DMS153 (cell line): ENCODE measurements at regions not wholly inside any gene's neighbourhood (a gene's known extent, or its start where the extent isn't known, plus 50 kb on each side); places are given as distances from the start of the nearest gene placed in this dataset.
"Not testable (repeated sequence)": the region's sequence is repeated elsewhere in the genome, so short reads cannot be mapped to it uniquely, and the experiment has no call there.

ENCODE experiments used
- DNase-seq: peaks from one replicate; lab custom pipeline; 2025; lab: John Stamatoyannopoulos, UW

DNA sequence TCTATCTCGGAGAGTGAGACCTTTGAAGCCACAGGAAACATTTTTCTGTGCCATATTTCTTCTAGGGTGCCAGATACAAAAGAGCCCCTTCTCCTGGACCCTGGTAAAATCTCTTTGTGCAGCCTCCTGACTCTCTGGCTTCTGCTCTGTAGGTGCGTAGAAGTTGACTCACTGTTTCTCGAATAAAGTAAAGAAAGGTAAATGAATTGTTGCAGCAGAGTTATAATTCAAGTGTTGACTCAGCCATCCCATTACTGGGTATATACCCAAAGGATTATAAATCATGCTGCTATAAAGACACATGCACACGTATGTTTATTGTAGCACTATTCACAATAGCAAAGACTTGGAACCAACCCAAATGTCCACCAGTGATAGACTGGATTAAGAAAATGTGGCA is 371.0 kb downstream of the OSTF1 start:
- DNase-seq: not testable (repeated sequence)

DNA sequence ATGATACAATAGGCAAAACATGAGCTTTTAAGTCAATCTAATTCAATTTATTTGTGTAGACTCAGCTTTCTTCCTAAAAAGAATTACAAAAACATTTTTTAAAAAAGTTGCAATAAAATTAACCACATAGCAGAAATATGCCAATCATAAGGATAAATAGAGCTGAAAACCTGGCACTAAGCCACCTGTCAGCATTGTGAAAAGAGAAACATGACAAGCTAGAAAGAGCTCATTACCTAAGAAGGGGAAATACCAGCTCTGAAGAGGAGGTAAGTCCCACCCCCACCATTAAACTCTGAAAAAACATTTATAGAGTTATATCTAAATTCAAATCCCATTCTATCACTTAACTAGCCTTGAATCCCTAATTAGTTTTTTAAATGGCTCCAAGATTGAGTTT is 372.9 kb downstream of the OSTF1 start:
- DNase-seq: no peak

DNA sequence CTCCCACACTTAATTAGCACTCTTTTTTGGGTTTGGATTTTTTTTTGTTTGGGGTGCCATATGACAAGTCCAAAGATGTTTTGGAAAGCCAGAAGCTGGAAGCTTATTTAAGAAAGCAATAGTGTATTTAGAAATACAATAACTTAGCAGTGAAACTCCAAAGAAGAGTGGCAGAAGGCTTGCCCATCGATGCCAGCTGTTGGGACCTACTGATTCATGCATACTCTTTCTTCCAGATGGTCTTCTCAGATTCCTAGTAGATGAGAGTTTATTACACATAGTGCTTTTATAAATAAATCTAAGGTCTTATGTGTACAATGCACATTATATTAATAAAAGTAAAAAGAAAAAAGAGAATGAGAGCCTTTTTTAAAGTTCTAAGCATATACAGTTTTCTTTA is 374.6 kb downstream of the OSTF1 start:
- DNase-seq: no peak

DNA sequence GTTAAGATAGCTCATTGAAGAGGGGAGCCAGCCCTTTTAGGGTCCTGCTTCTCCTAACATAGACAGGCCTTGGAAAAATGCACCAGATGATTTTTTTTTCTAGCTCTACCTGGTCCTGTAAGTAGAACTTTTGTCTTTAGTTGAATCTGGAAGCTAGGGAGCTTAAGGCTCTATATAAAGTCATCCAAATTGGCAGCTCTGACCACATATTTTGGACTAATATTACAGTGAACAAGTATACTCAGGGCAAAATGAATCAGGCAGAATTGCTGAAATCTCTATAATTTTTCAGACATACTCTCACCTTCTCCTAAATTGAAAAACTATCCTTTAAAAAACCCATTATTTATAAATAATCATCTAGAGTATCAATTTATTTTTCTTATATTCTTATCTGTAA is 375.6 kb downstream of the OSTF1 start:
- DNase-seq: no peak

DNA sequence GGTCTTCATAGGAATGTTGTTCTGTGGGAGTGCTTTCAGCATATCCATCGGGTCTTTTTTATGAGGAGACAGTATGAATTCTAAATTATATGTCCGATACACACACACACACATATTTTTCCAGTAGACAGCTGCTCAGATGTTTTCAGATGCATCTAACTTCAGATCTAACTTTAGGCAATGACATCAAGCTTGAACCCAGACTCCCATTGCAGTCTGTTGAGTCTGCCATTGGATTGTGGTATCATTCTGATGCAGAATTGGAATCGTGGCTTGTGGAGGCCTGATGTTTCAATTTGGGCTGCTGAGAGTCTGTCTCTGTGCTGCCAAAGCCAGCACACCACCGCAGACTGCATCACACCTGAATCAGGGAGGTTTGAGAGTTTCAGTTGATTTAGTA is 376.4 kb downstream of the OSTF1 start:
- DNase-seq: no peak

DNA sequence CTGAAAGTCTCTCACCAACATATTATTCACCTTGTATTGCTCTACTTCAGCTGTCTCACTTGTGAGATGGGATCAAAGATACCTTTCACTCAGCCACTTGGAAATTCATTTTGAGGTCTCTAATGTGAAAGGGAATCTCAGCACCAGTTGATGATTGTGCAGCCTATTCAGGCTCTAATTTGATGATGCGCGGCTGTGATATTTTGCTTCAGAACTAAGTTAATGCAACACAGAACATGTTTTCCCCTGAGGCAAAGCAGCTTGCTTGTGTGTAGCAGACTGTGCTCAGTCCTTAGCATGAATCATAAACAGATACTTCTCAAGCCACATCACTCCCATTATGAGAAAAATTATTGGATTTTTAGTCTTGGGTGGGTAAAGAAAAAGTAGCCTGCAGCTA is 378.8 kb downstream of the OSTF1 start:
- no peak for DNase-seq

DNA sequence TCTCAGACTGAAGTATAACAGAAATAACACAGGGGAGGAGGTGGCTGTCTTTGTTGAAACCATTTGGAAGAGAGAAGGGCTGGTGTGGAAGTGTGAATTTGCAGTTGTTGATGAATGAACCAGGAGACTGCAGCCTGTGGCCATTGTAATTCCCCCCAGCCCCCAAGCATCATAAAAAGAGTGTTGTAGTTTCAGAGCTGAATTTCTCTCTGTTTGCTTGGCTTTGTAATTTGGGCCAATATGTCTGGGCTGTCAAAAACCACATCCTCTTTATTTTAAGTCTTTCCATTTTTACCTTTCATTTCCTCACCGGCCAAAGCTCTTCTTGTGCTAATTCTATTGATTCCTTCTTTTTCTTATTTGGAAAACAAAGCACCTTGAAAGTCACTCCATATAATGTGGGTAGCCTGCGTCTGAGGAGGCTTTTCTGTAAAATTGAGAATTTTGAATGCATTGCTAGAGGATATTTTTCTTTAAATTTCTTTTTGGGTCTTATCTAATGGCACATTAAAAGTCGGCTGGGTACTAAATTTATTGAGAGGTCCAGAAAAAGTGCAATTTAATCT is 383.3 kb downstream of the OSTF1 start:
- DNase-seq: no peak

DNA sequence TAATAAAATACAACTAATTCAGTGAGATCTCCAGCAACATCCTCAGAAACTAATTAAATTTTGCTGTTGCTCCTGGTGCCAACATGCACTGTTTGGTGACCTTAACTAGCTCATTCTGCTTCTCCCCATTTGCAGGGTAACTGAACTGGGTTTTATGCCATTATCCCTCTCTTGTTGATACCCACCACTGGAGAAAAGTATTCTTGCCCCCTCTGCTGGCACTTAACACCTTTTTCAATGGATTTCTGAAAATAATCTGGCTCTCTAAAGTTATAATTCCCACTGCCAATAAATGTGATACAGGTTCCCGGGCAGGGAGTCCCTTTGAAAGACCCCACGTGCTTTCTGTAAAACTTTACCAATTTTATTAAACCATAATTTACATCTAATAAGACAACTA is 394.3 kb downstream of the OSTF1 start:
- no peak for DNase-seq

DNA sequence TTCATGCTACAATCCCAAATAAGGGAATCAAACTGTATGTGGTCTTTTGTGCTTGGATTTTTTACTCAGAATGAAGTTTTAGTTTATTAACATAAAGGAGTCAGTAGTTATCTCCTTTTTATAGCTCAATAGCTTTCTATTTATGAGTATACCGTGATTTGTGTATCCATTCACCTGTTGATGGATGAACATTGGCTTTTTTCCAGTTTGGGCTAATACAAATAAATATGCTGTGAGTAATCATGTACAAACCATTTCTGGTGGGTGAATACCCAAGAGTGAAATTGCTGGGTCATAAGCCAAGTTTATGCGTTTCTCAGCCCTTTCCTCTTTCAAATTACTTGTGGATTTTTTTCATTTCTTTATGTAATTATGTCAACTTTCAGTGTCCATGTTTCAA is 395.3 kb downstream of the OSTF1 start:
- DNase-seq: no peak

DNA sequence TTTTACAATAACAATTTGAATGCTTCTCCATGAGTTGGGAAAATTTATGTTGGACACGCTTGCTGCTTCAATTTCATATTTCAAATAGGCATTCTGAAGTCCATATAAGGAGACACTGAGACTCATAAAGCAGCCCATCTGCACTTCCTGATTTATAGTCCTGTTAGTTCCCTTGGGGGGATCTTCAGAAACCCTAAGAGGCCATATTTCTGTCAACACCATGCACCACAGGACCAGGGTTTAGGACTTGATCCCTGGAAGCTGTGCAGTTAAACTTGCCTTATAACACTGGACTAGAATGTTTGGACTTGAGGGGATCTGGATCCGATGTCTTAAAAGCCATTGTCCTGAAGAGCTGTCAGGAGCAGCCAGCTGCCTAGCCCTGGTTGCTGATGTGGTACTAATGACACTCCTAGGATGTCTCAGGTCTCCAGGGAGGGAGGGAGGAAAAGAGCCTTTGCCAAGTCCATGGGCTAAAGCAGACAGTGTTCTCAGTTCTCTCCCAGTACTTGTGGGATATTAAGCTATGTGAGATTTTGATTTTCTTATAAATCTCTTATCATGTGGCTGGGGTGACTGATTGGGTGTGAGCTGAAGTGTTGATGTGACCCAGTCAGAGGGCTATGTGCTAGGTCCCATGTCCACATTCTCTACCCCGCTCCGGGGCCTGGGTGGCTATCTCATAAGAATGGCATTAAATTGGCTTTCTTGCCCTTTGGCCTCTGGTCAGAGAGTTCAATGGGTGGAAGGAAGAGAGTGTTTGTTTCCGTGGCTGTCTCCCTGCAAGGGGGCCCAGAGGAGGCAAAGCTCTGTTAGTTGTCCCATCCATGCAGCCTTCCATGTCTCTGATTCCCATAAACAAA is 399.8 kb downstream of the OSTF1 start:
- no peak for DNase-seq

DNA sequence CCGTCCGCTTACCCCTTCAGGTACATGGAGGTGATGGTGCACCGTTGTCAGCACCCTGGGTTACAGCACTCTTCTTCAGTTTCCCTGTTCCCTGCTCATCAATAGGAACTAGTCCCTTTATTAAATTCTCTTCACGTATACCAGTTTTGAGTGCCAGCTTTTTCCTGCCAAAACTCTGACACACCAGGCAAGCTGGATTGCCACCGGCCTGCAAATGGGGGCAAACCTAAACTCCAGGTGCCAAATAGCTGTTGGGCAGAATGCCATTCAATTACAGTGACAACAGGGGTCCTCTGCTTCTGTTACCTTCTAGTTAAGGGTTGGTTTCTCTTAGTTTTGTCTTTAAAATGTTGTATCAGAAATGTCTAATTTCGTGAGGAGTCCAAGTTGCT is 400.4 kb downstream of the OSTF1 start:
- DNase-seq: no peak

DNA sequence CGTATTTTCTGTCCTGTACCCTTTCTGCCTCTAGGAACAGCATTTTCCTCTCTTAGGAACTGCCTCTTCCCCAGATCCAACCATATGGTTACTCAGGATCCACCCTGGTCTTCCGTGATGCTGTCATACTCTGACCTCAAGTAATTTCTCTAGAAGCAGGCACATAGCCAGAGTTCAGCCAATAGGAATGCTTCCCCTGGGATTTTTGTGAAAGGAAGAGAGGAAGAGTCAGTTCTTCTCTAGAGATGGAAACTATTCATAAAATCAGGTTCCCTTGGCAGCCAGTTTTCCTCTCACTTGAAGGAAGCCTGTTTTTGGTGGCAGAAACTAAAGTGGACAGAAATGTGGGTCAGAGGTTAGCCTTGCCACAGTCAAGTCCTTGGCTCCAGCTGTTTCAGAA is 400.1 kb upstream of the PCSK5 start:
- DNase-seq: no peak

DNA sequence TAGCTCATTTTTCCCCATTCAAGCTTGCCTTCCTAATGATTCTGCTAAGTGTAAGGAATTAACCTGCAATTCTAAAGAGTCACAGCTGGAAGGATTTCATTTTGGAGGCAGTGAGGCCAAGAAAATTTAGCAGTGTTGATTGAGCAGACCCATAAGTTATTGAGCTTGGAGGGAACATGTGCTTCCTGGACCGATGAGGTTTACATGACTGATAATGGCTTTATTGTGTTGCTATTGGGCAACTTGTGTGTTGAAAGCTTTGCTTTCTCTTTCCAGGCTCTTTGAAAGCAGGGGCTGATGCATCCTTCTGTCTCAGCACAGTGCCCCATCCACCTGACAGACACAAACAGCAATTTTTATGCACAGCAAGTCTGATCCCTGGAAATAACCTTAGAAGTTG is 398.9 kb upstream of the PCSK5 start:
- no peak for DNase-seq

DNA sequence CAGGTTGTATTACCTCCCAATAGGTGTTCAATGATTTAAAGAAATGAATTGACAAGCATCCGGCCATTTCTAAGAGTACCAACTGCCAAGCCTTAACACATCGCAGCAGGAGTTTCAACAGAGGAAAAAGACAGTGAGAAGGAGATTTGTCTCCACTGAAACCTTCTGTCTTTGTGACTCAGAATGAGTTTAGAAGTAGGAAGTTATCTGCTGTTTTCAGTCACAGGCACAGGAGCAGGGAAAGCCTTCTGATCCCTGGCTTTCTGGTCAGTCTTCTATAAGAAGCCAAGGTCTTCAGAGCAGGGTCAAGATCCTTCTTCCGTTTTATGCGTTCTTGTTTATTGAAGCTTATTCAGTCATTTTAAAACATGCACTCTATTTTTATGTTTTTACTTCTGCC is 390.7 kb upstream of the PCSK5 start:
- DNase-seq: no peak

DNA sequence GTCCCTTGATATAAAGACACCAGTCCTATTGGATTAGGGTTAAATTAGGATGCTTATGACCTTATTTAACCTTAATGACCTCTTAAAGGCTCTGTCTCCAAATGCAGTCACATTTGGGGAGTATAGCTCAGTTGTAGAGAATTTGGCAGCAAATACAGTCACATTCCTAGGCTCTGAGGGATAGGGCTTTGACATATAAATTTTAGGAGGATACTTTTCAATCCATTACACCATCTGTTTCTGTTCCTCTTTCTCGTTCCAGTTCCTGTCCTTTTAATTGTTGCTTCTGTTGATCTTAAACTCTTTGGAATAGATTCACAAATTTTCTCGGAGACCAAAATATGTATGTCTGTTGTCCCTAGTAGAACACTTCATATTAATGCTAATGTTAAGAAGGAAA is 390.0 kb upstream of the PCSK5 start:
- DNase-seq: no peak

DNA sequence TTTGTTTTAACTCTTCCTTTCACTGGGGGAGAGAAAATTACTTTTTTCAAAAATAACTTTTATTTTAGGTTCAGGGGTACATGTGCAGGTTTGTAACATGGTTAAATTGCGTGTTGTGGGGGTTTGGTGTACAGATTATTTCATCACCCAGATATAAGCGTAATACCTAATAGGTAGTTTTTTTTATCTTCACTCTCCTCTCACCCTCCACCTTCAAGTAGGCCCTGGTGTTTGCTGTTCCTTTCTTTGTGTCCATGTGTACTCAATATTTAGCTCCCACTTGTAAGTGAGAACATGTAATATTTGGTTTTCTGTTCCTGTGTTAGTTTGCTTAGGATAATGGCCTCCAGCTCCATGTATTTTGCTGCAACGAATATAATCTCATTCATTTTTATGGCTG is 389.5 kb upstream of the PCSK5 start:
- not testable (repeated sequence) for DNase-seq

DNA sequence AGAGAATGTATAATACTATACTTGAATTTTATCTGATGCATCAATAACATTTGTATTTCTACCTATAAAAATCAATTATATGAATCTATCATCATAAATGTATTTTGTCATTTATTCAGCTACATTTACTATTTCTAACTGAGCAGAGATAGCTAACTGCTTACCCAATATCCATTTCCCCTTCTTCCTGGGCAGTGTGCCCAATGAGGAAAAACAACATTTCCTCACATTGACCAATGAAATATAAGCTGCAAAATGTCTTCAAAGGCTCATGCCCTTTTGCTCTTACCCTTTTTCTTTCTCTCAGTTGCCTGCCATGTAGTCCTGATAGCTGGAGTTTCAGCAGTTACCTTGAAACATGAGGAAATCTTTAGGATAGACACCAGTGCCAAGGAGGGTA is 385.8 kb upstream of the PCSK5 start:
- DNase-seq: no peak

DNA sequence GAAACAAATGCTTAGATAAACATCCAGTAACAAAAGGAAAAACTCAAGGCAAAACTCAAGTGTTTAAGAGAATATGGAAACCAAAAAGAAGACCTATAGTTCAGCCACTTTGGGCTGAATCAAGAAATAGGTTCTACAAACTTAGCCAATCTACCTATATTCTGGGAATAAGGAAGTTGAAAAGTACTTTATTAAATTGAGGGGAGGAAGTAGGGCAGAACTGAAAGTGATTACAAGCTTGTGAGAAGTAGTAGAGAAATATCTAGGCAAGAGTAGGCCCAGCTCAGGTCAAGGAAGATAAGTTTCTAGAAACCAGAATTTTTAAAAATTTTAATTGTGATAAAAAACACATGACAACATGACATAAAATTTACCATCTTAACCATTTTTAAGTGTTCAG is 384.8 kb upstream of the PCSK5 start:
- no peak for DNase-seq

DNA sequence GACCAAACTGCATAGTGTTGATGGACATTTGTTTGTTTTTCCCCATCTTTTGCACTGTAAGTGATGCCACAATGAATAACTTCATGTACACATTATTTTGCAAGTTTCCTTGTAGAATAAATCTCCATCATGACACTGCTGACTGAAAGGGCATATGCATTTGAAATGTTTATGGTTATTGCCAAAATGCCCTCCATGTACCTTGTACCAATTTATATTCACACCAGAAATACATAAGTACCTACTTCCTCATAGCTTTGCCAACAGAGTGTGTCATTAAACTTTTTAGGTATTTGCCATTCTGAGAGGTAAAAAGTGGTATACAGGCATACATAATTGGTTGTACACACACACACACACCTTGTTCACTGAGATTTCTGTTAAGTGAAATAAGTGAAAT is 361.0 kb upstream of the PCSK5 start:
- DNase-seq: no peak

DNA sequence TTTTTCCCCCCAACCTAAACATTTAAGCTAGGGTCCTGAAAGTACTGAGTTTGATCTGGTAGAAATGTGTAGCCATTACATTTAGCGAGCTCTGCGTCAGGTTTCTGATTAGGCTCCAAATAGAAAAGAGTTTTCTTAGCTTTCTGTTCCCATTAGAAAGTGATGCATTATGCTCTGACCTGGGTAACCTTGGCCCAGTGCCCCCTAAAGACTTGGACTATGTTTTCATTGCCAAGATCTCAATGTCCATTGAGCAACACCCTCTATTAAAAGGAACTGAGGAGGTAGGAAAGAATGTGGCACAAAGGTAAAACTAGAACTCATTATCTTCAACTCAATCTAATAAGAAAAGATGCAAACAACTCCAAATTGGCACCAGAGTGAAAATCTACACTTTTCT is 358.9 kb upstream of the PCSK5 start:
- DNase-seq: no peak

DNA sequence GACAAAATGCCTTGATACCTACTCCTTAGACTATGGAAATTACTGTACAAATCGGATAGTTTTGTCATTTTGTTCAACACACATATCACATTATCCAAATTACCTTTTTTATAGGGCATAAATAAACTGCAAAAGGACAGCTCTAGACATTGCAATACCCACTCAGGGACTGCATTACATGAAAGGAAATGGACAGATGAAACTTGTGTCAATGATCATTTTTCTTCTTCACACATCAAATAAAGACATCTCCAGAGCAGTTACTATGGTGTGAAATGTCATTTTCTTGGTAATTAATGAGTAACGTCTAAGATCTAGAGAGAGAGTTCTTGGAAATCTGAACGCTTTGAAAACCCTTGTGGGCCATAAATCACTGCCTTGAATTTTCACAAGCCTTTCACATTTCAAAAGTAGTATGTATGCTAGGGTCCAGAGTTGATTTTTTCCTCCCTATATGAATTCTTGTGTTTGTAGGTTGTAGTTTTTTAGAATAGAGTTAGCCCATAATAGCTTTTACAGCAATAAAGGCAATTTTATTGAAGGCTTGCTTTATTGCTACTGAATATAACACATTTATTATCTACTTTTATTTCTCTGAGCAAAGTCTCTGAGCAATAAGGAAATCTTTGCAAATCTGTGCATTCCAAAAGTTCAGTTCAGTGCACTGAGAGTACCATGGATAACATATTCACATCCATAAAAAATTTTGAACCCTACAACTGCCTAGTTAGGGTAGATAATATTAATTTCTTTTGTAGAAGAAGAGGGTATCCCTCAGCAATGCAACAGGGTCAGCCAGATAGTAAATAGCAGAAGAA is 358.0 kb upstream of the PCSK5 start:
- DNase-seq: no peak

DNA sequence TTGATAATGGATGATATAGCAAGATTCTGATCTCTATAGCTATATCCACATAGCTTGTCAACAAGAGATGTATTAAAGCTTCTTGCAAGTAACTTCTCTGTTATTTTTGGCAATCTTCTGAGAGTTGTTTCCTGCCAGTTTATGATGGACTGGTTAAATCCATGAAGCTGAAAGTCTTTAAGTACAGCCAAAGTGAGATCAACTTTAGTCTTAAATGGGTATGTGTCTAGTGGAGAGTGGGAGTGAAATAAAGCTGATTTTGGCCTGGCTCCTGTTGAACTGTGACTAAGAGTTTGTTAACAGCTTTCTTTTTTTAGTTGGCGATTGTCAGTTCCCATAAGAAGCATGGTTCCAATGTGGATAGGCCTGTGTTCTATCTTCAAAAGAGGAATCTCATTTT is 350.9 kb upstream of the PCSK5 start:
- DNase-seq: no peak

DNA sequence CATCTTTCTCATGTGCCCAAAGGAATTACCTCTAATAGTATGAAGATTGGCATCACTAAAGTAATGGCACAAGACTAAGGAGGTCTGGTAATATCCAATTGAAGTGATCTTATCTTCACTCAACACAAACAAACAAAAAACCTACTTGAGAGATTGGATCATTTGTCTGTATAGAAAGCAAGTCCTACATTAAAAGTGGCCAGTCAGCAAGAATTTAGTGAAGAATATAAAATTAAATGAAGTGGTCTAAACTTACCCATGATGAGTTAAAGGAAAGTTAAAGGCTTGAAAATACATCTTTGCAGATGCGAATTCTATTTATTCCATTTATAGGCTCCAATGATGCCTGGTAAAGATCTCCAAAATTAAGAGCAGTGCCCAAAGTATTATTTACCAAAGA is 350.3 kb upstream of the PCSK5 start:
- DNase-seq: no peak
